Fibroblast of skin of left biceps (primary cell): ENCODE measurements at regions not wholly inside any gene's neighbourhood (a gene's known extent, or its start where the extent isn't known, plus 50 kb on each side); places are given as distances from the start of the nearest gene placed in this dataset.
A peak's percentile ranks its signal among the peaks of the same experiment; 100 is the strongest.

ENCODE experiments used
- DNase-seq, 2 experiments: peaks; one replicate each; pipeline ENCODE4 v3.0.0-alpha.2; 2013; ENCODE audit warnings: low read depth in 2 of 2

- no peak for DNase-seq
Measured at GRCh38 chr4:189765301-189765700, 175.4 kb upstream of the FRG1 start.

GRCh38 chr4:189765736-189766135 is 174.9 kb upstream of the FRG1 start:
- DNase-seq: no peak

- DNase-seq: no peak
Measured at GRCh38 chr4:189767941-189768340, 172.7 kb upstream of the FRG1 start.

- no peak for DNase-seq
Measured at GRCh38 chr4:189769131-189769530, 171.5 kb upstream of the FRG1 start.

GRCh38 chr4:189771696-189772361 is 168.8 kb upstream of the FRG1 start:
- no peak for DNase-seq

- peak; percentile 76 for DNase-seq
Measured at GRCh38 chr4:189773909-189774308, 166.8 kb upstream of the FRG1 start.

- no peak for DNase-seq
Measured at GRCh38 chr4:189779281-189779980, 161.2 kb upstream of the FRG1 start.

GRCh38 chr4:189780391-189780790 is 160.3 kb upstream of the FRG1 start:
- DNase-seq: no peak

GRCh38 chr4:189784651-189785050 is 156.0 kb upstream of the FRG1 start:
- DNase-seq: no peak

- no peak for DNase-seq
Measured at GRCh38 chr4:189785257-189785656, 155.4 kb upstream of the FRG1 start.

- no peak for DNase-seq
Measured at GRCh38 chr4:189786447-189786846, 154.2 kb upstream of the FRG1 start.

GRCh38 chr4:189787216-189788031 is 153.2 kb upstream of the FRG1 start:
- no peak for DNase-seq

GRCh38 chr4:189792924-189793618 is 147.6 kb upstream of the FRG1 start:
- DNase-seq: peak; percentile 45 to 51

- DNase-seq: no peak
Measured at GRCh38 chr4:189800545-189801088, 140.1 kb upstream of the FRG1 start.

- DNase-seq: no peak
Measured at GRCh38 chr4:189802884-189803283, 137.8 kb upstream of the FRG1 start.

GRCh38 chr4:189804894-189805293 is 135.8 kb upstream of the FRG1 start:
- no peak for DNase-seq

GRCh38 chr4:189806506-189806905 is 134.2 kb upstream of the FRG1 start:
- no peak for DNase-seq

GRCh38 chr4:189807031-189807430 is 133.6 kb upstream of the FRG1 start:
- DNase-seq: no peak

- no peak for DNase-seq
Measured at GRCh38 chr4:189809241-189809735, 131.4 kb upstream of the FRG1 start.

- DNase-seq: peak in 1 of 2 experiments; percentile 12
Measured at GRCh38 chr4:189809839-189810238, 130.8 kb upstream of the FRG1 start.
